Hematopoietic multipotent progenitor cell treated with erythropoietin and hydrocortisone succinate and interleukin-3 and kit ligand, for 8 days (in vitro differentiated cells): ENCODE measurements at regions not wholly inside any gene's neighbourhood (a gene's known extent, or its start where the extent isn't known, plus 50 kb on each side); places are given as distances from the start of the nearest gene placed in this dataset.

Experiments
- DNase-seq: peaks from one replicate; pipeline ENCODE4 v3.0.0-alpha.2; 2015

GRCh38 chr6:149218915-149219314 is 98.6 kb upstream of the TAB2 start:
- no peak for DNase-seq

- no peak for DNase-seq
Measured at GRCh38 chr6:149220882-149221773, 96.4 kb upstream of the TAB2 start.

- DNase-seq: no peak
Measured at GRCh38 chr6:149221774-149222070, 95.8 kb upstream of the TAB2 start.

- no peak for DNase-seq
Measured at GRCh38 chr6:149223120-149223903, 94.2 kb upstream of the TAB2 start.

GRCh38 chr6:149223904-149224351 is 93.6 kb upstream of the TAB2 start:
- DNase-seq: peak; percentile 40

- DNase-seq: no peak
Measured at GRCh38 chr6:149224399-149224798, 93.1 kb upstream of the TAB2 start.

GRCh38 chr6:149225370-149225769 is 92.1 kb upstream of the TAB2 start:
- no peak for DNase-seq

- DNase-seq: no peak
Measured at GRCh38 chr6:149225946-149226345, 91.6 kb upstream of the TAB2 start.

- DNase-seq: no peak
Measured at GRCh38 chr6:149227796-149228195, 89.7 kb upstream of the TAB2 start.

GRCh38 chr6:149228311-149228955 is 89.1 kb upstream of the TAB2 start:
- no peak for DNase-seq

GRCh38 chr6:149229096-149229495 is 88.4 kb upstream of the TAB2 start:
- no peak for DNase-seq

- no peak for DNase-seq
Measured at GRCh38 chr6:149230712-149231460, 86.6 kb upstream of the TAB2 start.

GRCh38 chr6:149231778-149232177 is 85.7 kb upstream of the TAB2 start:
- no peak for DNase-seq

- DNase-seq: no peak
Measured at GRCh38 chr6:149233056-149233715, 84.3 kb upstream of the TAB2 start.

- DNase-seq: no peak
Measured at GRCh38 chr6:149234051-149234962, 83.2 kb upstream of the TAB2 start.

- no peak for DNase-seq
Measured at GRCh38 chr6:149235130-149235561, 82.4 kb upstream of the TAB2 start.

- DNase-seq: no peak
Measured at GRCh38 chr6:149236589-149236988, 80.9 kb upstream of the TAB2 start.

GRCh38 chr6:149237464-149237863 is 80.0 kb upstream of the TAB2 start:
- no peak for DNase-seq

GRCh38 chr6:149239573-149240209 is 77.8 kb upstream of the TAB2 start:
- DNase-seq: no peak

- no peak for DNase-seq
Measured at GRCh38 chr6:149242883-149243282, 74.6 kb upstream of the TAB2 start.

GRCh38 chr6:149244105-149244504 is 73.4 kb upstream of the TAB2 start:
- no peak for DNase-seq
